DMS114 treated with DMSO at 0.1 percent for 48 hours (cell line): ENCODE measurements at regions not wholly inside any gene's neighbourhood (a gene's known extent, or its start where the extent isn't known, plus 50 kb on each side); places are given as distances from the start of the nearest gene placed in this dataset.

ENCODE experiments used
- DNase-seq: peaks from one replicate; lab custom pipeline; 2025; ENCODE audit not compliant: unreplicated experiment; lab: John Stamatoyannopoulos, UW

DNA sequence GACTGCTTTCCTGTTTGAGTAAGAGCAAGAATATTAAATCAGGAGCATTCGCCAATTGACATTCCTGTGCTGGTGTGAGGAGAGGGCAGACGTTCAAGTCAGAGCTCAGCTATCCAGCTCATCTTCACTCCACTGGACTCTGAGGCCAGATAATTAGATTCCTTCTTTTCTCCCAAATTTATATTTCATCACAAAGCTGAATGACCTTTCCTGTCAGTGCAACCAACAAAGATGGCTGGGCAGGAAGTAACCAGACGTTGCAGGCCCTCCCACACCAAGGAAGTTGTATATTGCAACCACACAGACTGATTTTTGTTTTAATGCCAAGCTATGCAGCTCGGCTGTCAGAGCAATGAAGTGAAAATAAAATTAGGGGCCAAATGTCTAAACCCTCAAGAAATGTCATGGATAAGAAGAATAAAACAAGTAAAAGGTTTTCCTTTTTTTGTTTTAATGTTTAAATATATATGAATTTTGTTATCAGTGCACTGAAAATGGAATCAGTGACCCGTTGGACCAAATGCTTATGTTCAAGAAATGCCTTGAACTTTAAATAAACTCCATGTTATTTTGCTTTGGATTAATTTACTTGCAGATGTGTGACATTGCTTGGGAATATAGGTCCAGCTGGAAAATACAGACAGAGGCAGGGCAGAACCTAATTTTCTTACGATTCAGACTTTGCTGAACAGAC is 578.9 kb upstream of the FAT1 start:
- DNase-seq: no peak

DNA sequence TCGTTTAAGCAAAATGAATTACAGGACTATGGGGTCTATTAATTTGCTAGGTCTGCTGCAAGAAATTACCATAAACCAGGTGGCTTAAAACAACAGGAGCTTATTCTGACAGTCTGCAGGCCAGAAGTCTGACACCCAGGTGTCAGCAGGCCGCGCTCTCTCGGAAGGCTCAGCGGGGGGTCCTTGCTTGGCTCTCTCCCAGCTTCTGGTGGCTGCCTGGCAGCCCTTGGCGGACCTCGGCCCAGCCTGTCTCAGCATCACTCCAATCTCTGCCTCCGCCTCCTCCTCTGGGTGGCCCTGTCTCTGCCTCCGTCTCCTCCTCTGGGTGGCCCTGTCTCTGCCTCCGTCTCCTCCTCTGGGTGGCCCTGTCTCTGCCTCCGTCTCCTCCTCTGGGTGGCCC is 580.5 kb upstream of the FAT1 start:
- DNase-seq: no peak

DNA sequence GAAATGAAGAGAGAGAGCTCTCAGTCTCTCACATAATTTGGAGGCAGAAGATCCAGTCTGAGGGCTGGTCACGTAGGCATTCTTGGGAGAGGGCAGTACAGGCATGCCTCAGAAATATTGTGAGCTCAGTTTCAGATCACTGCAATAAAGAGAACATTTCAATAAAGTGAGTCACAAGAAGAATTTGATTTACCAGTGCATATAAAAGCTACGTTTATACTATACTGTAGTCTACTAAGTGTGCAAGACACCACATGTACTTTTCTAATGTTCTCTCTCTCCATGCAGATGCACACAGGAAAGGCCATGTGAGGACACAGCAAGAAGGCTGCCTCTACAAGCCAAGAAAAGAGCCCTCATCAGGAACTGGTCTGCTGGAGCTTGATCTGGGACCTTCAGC is 583.5 kb upstream of the FAT1 start:
- DNase-seq: no peak

DNA sequence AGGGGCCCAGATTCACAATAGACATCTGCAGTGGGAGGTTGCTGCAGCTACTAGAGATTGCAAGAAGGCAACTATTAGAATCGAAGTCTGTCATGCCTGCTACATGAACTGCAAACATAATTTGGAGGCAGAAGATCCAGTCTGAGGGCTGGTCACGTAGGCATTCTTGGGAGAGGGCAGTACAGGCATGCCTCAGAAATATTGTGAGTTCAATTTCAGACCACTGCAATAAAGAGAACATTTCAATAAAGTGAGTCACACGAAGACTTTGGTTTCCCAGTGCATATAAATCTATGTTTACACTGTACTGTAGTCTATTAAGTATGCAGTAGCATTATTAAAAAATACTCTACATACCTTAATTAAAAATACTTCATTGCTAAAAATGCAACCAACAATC is 585.8 kb upstream of the FAT1 start:
- DNase-seq: no peak

DNA sequence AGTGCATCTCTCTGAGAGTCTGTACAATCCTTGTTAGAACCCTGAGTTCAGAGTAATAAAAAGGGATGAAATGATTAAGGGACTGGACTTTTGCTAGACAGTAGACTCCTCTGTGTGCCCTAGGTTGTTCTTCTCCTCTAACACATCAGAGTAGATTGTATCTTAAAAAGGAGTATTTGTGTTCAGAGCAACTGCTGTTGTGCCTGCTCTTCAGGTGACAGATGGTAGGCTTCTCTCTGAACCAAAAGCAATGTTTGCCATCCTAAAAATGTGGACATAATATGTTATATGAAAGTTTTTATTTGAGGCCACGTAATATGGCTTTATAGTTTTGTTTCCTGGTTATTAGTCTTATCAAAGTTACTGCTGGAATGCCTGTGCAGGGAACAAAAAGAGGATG is 588.6 kb upstream of the FAT1 start:
- DNase-seq: no peak

DNA sequence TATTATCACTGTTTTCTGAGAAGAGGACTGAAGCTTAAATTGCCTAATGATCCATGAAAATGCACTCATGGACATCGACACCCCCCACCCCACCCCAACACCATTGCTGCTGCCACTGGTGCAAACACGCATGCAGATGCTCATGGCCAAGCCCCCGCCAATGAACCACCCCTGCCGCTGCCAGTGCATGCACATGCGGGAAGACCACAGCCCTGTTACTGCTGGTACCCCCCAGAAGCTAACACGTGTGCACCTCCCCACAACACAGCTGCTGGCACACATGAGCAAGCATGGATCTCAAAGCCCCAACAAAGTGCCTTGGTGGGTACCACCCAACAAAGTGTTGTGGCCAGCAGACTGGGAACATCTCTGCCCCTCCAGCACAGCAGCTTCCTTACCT is 594.1 kb upstream of the FAT1 start:
- DNase-seq: no peak

DNA sequence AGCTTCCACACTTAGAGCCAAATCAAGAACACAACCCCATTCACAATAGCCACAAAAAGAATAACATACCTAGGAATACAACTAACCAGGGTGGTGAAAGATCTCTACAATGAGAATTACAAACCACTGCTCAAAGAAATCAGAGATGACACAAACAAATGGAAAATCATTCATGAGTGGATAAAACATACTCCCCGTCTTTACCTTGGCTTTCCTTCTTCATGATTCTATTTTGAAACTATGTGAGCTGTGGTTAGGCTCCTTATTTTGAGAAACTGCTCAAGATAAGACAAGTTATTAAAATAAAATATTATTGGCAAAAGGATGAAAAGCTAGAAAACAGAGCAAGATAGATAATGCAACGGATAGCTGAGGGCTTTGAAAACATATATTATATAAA is 598.1 kb upstream of the FAT1 start:
- DNase-seq: no peak

DNA sequence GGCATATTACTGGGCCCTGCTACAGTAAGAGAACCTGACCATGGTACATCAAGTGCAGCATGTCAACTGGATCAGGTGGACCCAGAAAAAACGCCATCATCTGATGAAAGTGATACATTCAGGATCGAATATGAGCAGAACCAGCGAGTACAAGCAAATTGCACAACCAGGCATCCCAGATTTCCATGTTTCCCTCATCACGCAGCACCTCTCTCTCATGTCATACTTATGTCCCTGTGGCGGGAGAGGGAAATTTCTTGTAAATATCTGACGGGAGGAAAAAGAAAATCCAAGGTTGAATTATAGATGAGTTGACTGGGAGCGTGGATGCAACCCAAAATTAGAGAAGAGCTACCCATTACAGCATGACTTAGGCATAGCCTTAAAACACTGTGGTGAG is 608.5 kb upstream of the FAT1 start:
- no peak for DNase-seq

DNA sequence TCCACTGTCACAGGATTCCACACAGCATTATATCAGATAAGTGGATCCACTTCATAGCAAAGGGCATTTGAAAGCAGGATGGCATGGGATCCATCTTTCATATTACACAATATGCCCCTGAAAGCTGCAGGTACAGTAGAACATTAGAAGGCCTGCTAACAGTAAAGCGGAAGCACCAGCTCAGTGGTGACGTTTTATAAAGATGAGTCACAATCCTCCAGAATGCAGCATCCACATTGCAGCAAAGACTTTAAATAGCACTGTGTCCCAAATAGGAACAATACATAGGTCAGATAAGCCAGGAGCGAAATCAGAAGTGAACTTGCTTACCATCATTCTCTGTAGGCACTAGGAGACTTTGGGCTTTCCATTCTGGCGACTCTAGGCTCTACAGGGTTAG is 609.5 kb upstream of the FAT1 start:
- DNase-seq: no peak

DNA sequence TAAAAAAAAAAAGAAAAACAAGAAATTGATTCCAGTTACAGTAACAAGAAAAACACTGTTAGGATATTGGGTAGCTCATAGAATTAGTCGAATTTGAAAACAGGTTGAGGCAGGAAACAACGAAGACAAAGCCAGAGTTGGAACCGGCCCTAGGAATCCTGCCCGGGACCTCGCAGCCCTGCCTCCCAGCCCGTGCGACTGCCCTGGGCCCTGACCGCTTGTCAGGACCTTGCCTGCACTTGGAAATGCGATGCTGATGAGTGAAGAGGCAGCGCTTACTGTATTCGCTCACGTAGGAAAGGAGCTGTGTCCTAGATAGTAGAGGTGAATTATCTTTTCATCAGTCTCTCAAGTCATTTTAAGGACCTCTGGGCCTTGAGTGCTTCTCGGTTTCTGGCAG is 611.7 kb upstream of the FAT1 start:
- DNase-seq: no peak

DNA sequence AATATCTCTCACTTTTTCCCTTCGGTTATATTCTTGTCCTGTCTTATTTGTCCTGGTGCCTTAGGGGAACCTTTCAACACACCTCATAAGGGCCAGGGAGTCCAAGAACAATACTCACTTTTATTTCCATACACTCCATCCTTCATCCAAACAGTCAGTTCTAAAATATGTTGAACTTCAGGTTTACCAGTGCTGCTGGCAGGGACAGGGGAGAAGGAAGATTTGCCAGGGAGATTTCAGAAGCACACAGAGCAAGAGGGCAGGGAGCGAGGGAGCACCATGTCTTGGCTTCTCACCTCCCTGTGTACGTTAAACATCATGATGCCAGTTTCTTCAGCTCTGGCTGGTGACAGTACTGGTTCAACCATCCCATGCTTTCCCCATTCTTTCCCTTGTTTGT is 631.1 kb upstream of the FAT1 start:
- DNase-seq: no peak

DNA sequence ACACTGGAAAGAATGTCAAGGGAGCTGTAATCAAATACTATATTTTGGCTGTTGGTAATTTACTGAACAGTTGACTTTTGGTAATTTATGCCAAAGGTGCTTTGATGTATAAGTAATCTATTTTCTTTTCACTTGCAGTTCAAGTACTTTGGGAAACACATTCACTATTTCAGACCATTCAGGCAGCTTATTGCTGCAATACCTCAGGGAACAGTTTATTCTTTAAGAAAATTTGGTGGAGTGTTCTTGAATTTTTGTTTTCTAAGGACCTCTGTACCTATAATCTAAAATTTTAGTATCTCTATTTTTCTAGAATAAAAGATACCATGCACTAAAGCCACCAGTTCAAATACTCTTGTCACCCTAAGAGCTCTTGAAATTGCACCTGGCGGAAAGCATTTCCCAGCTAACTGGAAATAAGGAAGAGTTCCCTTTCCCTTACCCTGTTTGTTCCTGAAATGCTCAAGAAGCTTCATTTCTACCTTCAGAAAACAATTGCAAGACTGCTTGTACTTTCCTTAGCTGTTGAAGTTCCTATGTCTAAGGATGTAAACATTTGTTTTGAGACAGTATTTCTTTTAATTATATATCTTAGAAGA is 633.5 kb upstream of the FAT1 start:
- no peak for DNase-seq

DNA sequence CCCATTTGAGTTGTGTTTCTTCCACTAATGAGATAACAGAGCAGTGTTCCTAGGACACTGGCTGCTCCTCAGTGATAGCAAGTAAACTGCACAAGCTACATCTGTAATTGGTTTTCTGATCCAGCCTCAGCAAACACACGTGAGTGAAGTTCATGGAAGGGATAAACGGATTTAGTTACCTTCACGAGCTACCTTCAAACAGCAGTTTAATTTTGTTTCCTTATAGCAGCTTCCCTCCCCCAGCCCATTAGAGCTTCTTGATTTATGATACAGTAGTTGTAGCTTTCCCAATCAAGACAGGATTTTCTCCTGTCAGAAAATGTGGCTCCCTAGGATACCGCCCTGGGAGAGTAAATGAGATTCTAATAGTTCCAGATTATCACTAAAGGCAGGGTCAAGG is 634.2 kb upstream of the FAT1 start:
- no peak for DNase-seq

DNA sequence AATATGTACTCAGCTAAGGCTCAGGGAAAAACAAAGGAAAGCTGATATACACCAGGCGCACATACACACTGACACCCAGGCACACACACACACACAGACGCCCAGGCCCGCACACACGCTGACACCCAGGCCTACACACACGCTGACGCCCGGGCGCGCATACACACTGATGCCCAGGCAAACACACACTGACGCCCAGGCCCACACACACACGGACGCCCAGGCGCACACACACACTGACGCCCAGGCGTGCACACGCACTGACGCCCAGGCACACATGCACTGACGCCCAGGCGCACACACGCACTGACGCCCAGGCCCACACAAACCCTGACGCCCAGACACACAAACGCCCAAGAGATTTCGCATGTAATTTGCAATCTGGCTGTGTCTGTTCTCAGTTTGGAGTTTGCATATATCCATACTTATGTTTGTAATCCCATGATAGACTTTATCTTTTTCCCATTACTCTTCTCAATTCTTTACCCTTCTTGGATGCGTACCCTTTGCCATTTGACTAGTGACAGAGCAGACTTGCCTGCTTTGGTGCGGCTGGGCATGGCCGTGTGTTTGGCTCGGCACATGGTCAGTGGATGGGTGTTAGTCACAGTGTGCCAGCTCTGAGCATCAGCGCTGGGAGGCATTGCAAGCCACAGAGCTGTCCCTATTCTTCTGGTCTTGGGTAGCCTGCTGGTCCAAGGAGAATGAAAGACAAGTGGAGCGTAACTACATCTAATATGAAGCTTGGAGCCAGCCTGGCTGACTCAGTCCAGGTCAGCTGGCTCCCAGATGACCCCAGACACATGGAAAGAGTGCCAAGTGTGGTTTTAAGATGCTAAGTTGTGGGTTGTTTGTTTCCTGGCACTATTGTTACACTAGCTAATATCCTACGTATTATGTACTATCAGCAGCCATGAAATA is 632.4 kb upstream of the ZFP42 start:
- no peak for DNase-seq

DNA sequence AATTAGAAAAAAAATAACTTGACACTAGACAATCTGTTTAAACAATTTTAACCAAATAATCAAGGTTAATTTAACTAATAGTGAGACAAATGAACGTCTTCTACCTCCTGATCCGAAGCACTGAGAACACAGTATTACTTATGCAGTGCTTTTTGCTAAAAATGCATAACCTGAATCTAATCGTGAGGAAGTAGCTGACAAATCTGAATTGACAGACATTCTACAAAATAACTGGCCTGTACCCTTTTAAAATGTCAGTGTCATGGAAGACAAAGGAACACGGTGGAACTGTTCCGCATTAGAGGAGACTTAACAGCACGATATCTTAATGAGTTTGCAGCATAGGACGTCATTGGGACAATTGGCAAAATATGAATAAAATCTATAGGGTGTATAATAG is 631.2 kb upstream of the ZFP42 start:
- no peak for DNase-seq

DNA sequence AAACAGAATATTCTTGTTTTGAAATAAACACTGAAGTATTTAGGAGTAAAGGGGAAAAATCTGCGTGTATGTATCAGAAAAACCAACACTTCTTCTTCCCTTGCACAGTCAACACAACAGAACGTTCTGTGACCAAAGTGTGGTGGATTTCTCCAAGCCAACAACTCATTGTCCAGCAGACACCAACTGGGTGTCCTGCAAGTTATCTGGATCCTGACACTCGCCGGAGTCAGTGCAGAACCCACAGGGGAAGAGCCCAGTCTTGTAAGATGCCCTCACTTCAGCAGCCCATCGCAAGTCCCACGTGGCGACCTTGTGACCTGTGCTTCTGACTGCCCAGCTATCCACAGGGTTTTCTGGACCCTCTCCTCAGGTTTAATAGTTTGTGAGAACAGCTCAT is 630.7 kb upstream of the ZFP42 start:
- no peak for DNase-seq

DNA sequence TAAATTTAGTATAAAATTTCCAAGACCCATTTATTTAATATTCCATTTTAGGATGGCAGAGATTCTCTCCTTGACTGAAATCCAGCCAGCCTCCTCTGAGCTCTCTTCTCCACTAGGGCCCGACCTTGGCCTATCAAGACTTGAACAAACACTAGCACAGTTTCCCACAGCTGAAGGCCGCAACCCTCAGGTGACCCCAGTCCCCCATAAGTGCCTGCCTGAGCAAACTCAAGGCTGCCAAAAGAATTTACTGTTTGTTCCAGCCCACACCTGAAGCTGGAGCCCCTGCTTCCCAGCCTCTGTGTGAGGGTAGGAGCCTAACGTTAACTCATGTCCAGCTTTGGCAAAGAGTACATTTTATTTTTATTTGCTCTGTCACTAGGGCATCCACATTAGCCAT is 629.0 kb upstream of the ZFP42 start:
- DNase-seq: no peak

DNA sequence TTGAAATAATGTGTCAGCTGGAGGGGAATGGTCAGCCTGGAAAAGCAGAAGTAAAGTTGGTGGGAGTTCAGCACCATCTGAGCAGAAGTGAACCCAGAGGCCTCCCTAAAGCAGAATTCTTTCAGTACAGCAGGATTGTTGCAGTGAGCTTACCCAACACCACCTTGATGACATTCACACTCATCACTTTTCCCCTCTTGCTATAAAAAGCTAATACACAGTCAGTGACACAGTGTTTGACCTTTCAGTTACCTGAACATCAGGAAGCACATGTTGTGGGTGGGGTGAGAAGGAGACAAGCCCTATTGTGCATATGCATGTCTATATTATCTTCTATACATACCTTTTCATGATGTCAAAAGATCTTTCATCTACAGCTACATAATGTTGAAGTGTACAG is 624.7 kb upstream of the ZFP42 start:
- no peak for DNase-seq

DNA sequence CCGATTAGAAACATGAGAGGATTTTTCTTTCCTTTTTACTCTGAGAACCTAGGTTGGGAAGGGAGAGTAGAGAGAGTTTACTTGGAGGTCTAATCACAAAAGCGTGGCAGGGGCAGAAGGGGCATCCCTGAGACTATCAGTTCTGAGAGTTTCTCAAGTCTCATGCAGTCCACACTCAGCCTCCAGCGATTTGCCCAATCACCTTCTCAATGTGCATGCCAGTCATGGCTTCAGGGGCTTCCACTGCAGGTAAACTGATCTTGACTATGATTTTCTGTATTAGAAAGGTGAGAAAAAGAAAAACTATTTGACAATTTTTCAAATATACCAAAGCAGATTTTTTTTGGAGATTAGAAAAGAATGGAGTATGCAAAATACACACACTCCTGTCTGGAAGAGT is 617.1 kb upstream of the ZFP42 start:
- DNase-seq: no peak

DNA sequence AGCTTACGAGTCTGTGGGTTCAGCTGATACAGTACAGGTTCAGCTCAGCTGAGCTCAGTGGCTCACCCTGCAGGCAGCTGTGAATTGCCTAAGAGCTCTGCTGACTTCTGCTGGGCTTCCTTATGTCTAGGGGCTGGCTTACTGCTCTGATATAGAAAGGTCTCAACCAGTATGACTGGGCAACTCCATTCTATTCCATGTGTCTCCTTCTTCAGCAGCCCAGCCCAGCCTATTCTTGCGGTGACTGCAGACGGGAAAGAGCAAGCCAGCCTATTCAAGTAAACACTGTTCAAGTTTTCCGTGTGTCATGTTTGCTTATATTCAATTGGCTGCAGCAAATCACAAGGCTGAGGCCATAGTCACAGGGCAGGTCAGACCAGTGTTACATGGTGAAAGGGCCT is 615.4 kb upstream of the ZFP42 start:
- DNase-seq: no peak

DNA sequence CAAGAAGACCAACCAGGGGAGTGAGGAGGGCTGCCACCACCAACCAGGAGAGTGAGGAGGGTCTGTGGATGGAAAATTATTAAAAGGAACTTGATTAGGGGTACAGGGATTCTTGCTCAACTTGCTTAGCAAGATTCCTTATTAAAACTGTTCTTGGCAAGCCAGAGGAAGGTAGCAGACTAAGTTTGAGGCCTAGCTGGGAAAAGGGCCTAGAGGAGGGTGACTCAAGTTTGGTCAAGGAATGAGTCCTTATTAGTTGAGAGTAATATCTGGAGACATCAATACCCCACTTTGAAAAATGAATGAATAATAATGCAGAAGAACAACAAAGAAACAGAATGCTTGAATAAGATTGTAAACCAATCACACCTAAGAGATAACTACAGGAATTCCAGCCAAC is 612.4 kb upstream of the ZFP42 start:
- no peak for DNase-seq

DNA sequence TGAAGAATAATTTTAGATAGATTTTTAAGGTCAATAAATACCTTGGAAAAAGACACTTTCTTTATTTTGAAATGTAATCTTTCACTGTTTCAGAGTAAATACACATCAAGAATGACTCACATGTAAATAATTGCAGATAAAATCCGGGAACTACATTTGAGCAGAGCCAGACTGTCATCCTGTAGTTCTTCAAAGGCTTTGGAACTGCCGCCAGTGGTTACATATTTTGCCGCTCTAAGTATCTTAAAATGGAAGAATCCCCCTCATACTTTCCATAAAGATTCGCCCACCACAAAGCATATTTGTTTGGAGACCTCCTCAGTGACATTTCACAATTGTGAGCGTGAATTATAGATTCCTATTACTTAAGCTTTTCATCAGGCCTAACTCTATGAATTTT is 607.8 kb upstream of the ZFP42 start:
- DNase-seq: no peak
